8988T (cell line): ENCODE measurements at regions not wholly inside any gene's neighbourhood (a gene's known extent, or its start where the extent isn't known, plus 50 kb on each side); places are given as distances from the start of the nearest gene placed in this dataset.

ENCODE experiments used
- DNase-seq: peaks from one replicate; pipeline ENCODE4 v3.0.0; 2011

- no peak for DNase-seq
Observed at GRCh38 chr21:27429710-27430341, 462.9 kb upstream of the ADAMTS5 start.

DNA sequence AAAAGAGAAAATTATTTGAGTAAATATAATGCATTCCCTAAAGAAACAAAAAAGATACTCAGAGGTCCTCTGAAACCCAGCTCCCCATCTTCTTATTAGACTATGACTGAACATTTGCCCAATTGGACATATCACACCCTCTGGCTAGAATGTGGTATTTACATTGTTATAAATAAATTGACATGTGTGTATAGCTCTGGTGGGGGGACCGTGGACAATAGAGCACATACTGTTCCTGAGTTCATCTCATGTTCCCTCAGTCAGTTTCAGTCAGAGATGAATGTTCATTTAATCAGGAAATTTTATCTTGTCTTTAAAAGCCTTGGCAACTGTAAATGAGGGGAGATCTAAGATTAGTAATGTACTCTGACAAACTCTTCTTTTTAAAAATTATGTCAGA is 459.3 kb upstream of the ADAMTS5 start:
- DNase-seq = no peak

GRCh38 chr21:27425574-27425973 is 458.7 kb upstream of the ADAMTS5 start:
- DNase-seq = no peak

GRCh38 chr21:27425172-27425571 is 458.3 kb upstream of the ADAMTS5 start:
- DNase-seq = no peak

GRCh38 chr21:27424601-27425000 is 457.7 kb upstream of the ADAMTS5 start:
- DNase-seq = no peak

- DNase-seq = no peak
Observed at GRCh38 chr21:27423906-27424595, 457.2 kb upstream of the ADAMTS5 start.

DNA sequence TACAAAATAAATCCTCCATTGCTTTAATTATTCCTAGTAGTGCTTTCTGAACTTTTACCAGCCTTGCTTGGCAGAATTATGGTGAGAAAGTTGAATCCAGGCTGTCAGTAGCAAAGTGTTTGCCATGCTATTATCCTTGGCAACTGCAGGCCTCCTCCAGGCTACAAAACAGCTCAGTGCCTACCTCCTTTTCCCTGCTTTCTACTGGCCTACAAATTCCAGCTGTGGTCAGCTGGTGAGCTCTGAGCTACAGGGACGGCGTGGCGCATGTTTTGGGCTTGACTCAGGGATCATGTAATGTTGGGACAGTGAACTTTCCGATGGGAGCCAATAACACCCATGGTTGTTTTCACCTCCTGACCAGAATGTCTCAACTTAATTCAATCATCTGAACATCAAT is 456.1 kb upstream of the ADAMTS5 start:
- DNase-seq = no peak

GRCh38 chr21:27422435-27422834 is 455.5 kb upstream of the ADAMTS5 start:
- DNase-seq = no peak

- DNase-seq = no peak
Observed at GRCh38 chr21:27421654-27422053, 454.8 kb upstream of the ADAMTS5 start.

DNA sequence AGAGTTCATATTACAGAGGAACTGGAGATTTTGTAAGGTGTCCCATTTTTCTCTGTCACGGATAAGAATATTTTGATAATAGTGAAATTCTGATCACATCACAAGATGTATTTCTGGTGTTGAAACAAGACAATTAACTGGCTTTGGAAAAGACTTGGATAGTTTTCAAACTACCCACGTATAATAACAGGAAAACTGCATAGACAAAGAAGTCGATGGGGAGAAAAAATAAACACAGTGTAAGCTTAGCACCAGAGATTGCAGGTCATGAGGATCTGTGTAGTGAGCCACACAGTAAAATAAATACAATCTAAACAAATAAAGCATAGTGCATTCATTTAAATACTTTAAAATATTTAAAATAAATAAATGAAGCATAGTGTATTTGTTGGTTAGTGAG is 452.3 kb upstream of the ADAMTS5 start:
- no peak for DNase-seq

DNA sequence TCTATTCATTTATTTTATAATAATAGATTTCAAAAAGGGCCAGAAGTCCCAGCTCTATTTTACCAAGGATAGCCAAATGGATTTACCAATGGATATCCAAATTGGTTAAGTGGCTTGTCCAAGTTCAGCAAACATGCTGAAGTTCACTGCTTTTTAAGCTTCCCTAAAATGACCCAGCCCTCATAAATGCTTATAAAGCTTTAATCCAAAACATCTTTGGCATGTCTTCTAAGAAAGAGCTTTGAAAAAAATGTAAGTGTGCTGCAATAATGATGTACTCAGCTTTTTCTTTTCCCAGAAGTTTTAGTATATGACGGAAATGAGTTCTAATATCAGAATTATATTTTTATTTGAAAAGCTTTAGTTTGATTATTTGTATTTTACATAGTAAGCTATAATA is 451.5 kb upstream of the ADAMTS5 start:
- no peak for DNase-seq

DNA sequence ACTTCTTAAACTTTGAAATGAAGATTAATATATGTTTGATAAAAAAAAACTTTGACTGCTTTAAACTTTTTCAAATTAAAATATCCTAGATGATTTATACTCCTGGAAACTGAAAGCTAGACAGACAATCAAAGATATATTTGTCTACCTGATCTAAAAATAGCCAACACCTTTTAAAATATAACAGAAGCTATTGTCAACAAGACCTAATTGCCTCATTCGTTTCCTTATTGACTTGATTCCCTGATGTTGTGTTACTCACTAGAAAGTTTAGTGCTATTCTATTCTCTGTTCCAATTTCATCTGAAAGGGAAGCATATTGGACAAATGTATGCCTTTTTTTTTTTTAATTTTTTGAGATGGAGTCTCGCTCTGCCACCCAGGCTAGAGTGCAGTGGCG is 445.6 kb upstream of the ADAMTS5 start:
- no peak for DNase-seq

DNA sequence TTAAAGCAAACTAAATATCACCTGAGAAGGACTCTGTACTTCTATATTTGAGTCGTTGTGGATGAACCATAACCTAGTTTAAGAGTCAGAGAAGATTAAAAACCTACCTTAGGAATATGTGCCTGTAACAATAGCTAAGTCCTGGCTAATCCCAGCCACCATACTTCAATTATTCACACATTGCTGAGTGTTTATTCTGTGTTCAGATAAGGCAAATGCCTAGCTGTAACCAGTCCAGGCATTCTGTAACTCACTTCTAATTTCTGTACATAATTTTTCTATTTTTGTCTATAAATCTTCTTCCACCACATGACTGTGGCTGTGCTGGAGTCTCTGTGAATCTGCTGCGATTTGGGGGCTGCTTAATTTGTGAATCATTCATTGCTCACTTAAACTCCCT is 441.9 kb upstream of the ADAMTS5 start:
- DNase-seq = no peak

- no peak for DNase-seq
Observed at GRCh38 chr21:27407271-27407670, 440.4 kb upstream of the ADAMTS5 start.

DNA sequence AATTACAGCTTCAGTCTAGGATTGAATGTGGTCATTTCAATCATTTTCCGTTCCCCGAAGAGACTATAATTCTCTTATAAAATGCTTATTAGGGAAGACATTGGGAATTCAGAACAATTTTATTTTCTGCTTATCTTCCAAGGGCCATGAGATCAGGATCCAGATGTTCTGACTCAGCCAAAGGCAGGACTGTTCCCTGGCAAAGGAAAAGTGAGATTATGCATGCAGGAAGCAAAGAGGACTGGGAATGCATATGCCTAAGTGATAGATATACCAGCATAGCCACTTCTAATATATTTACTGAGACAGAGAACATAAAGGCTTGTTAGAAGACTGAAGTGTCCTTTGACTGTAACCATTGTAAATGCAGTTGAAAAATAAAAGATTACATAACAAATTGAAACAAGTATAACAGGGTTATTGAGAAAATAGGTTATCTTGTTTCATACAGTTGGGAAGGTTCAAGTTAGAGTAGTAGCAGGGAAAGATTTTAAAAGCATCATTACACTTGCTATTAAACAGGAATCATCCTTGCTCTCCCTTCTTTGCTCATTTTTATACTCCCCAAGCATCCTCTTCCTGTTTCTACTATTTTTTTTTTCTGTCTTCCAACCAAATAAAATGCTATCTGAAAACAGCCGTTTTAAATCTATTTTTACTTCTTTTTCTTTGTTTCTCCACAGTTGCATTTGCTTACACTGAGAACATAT is 439.6 kb upstream of the ADAMTS5 start:
- DNase-seq = no peak

DNA sequence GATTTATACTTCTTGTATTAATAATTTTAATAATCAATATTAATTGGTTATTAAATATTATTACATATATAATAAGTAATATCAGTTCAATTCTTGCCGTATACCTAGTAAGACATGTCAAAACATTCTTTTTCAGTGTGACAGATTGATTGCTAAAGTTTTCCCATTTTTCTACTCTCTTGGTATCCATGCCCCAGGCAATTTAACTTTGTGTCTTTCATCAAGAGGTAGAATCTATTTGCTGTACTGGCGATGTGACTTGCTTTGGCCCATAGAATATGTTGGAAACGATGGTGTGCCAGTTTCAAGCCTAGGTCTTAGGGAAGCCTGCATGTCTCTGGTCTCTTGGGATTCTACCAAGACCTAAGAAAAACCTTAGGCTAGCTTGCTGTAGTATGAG is 436.1 kb upstream of the ADAMTS5 start:
- DNase-seq = no peak

GRCh38 chr21:27400045-27400444 is 433.2 kb upstream of the ADAMTS5 start:
- DNase-seq = no peak

GRCh38 chr21:27397578-27397977 is 430.7 kb upstream of the ADAMTS5 start:
- DNase-seq = no peak

- no peak for DNase-seq
Observed at GRCh38 chr21:27393726-27394125, 426.8 kb upstream of the ADAMTS5 start.

DNA sequence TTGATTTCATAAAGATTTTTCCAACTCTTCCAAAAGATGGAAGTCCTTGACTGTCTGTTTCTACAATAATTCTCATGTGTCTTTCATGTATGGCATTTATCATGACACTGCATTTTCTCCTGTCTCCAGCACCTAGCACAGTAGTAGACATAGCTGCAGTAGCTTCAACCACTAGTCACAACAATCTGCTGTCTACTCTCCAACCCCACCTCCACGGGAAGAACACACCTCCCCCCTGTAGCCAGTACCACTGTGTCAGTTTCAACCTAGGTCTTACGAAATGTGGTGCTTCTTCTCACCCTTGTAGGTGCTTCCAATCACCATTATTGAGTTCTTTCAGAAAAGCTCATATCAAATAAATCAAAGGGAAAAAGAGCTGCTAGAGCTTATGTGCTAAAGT is 425.1 kb upstream of the ADAMTS5 start:
- no peak for DNase-seq

GRCh38 chr21:27390384-27390783 is 423.5 kb upstream of the ADAMTS5 start:
- DNase-seq = no peak

- no peak for DNase-seq
Observed at GRCh38 chr21:27388825-27389224, 421.9 kb upstream of the ADAMTS5 start.

DNA sequence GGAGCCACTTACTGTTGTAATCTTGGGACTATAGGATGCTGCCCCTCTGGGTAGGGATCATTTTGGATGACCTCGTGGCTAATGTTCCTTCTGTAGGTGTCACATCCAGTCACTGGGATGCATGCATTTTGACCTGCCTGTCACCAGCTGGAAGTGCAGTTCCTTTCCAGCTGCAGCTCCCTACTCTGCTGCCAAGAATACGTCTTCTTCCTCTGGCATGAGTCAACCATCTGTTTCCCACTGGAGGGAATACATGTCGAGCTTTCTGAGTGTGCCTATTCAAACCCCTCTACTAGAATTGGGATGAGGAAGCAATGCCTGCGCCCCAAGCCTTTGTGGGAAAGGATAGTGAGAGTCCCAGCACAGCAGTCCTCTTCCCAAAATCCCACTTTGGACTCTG is 415.5 kb upstream of the ADAMTS5 start:
- DNase-seq = no peak

GRCh38 chr21:27380303-27380702 is 413.4 kb upstream of the ADAMTS5 start:
- no peak for DNase-seq
